Suprapubic skin (tissue), 4 donors: ENCODE measurements at regions not wholly inside any gene's neighbourhood (a gene's known extent, or its start where the extent isn't known, plus 50 kb on each side); places are given as distances from the start of the nearest gene placed in this dataset.

Source experiments
- CTCF ChIP-seq, 2 donors: fragments of 200-600 bp in 1 of 2; fragments of 450-650 bp in 1 of 2; sonication (generic) in 1 of 2; IDR thresholded peaks; one replicate each; pipeline ENCODE4 v1.5.1; 2016 to 2019; ENCODE audit warnings: antibody characterized with exemption in 2 of 2, mild to moderate bottlenecking in 1 of 2, moderate library complexity in 1 of 2
- EP300 ChIP-seq: sonication (generic); formaldehyde crosslinking; IDR thresholded peaks from one replicate; pipeline ENCODE4 v1.6.1; 2017; ENCODE audit warnings: antibody characterized with exemption
- POLR2AphosphoS5 ChIP-seq, 3 donors: sonication (generic); formaldehyde crosslinking; IDR thresholded peaks; one replicate each; pipeline ENCODE4 v1.6.1; 2017; ENCODE audit warnings: antibody characterized with exemption in 3 of 3

GRCh38 chr16:8083560-8083959 is 506.8 kb downstream of the TMEM114 start:
- TF ChIP-seq EP300 (no peak), POLR2AphosphoS5 (IDR thresholded peaks at IDR 0.05) (no peak), CTCF (IDR thresholded peaks at IDR 0.05) (no peak)
